Endodermal cell (in vitro differentiated cells): ENCODE measurements at regions not wholly inside any gene's neighbourhood (a gene's known extent, or its start where the extent isn't known, plus 50 kb on each side); places are given as distances from the start of the nearest gene placed in this dataset.

Experiments used
- DNase-seq: peaks from one replicate; pipeline ENCODE4 v3.0.0-alpha.2; 2017
- H3K27ac ChIP-seq: 2 replicates; pipeline ENCODE4 v1.5.1; 2013; ENCODE audit warnings: mild to moderate bottlenecking, low read depth, low read length, moderate library complexity
- H3K27me3 ChIP-seq: 2 replicates; pipeline ENCODE4 v1.6.1; 2013; ENCODE audit warnings: mild to moderate bottlenecking, low read length, moderate library complexity; ENCODE audit not compliant: insufficient read depth, control insufficient read depth, poor library complexity, severe bottlenecking
- H3K36me3 ChIP-seq: 2 replicates; pipeline ENCODE4 v1.7.0; 2013; ENCODE audit warnings: mild to moderate bottlenecking, low read length, moderate library complexity; ENCODE audit not compliant: control insufficient read depth, insufficient read depth
- H3K4me1 ChIP-seq: one replicate; pipeline ENCODE4 v1.7.0; 2013; ENCODE audit warnings: low read length; ENCODE audit not compliant: control insufficient read depth, insufficient read depth
- H3K4me3 ChIP-seq: 2 replicates; pipeline ENCODE4 v1.5.1; 2013; ENCODE audit warnings: mild to moderate bottlenecking, low read length, moderate library complexity
- H3K9ac ChIP-seq: 2 replicates; pipeline ENCODE4 v1.6.1; 2013; ENCODE audit warnings: mild to moderate bottlenecking, low read length, moderate library complexity; ENCODE audit not compliant: poor library complexity, severe bottlenecking; ENCODE audit errors: extremely low read depth
- H3K9me3 ChIP-seq: 2 replicates; pipeline ENCODE4 v1.6.1; 2013; ENCODE audit warnings: mild to moderate bottlenecking, low read length, moderate library complexity; ENCODE audit not compliant: control insufficient read depth
- H3K27ac Mint-ChIP-seq: 2 replicates; pipeline ENCODE4 v1.8.0; 2020; ENCODE audit warnings: mixed read lengths
- H3K27me3 Mint-ChIP-seq: 2 replicates; pipeline ENCODE4 v1.8.0; 2021; ENCODE audit warnings: mild to moderate bottlenecking, mixed read lengths; ENCODE audit not compliant: insufficient read depth
- H3K36me3 Mint-ChIP-seq: 2 replicates; pipeline ENCODE4 v1.8.0; 2020; ENCODE audit warnings: low read depth, mixed read lengths
- H3K4me1 Mint-ChIP-seq: 2 replicates; pipeline ENCODE4 v1.8.0; 2020; ENCODE audit warnings: mixed read lengths
- H3K4me3 Mint-ChIP-seq: 2 replicates; pipeline ENCODE4 v1.8.0; 2020; ENCODE audit warnings: mild to moderate bottlenecking, moderate library complexity, mixed read lengths
- H3K9me3 Mint-ChIP-seq: 2 replicates; pipeline ENCODE4 v1.8.0; 2020; ENCODE audit warnings: mild to moderate bottlenecking, mixed read lengths
- WGBS, 2 experiments: methylation state at CpG; one replicate each; pipeline versions ENCODE4 v1.1.5 to v1.1.7; 2013; ENCODE audit warnings: missing lambda C conversion rate in 2 of 2, mixed read lengths in 1 of 2; ENCODE audit not compliant: insufficient coverage in 1 of 2, insufficient read length in 1 of 2; 5-methylcytosine and 5-hydroxymethylcytosine counted together
- TF ChIP-seq, protein P1 (sequence below): fragments of 200-600 bp; sonication (generic); conservative IDR thresholded peaks from 2 replicates; pipeline ENCODE4 v1.5.0; 2021; ENCODE audit warnings: antibody characterized with exemption, mild to moderate bottlenecking

DNA sequence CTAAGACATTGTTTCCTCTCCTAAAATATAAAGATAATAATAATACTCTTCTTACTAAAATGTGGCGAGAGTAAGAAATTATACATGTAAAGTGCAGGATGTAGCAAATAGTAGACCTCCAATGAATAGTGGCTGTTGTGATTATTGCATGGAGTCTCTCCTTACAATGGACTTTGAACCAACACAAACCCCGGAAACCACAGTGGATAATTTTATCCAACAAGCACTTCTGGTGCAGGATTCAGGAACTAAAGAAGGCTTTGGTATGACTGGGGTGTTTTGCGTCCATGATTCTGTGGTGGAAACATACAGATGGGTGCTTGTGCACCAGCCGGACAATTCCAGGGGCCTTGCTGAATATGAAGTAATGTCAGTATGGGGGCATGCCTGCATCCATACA, 146.4 kb upstream of the UBASH3B start:
- Mint-ChIP-seq H3K36me3 (no peaks in the 10 kb centered on the region), H3K27me3 (peaks cover 42% of the 10 kb centered on the region), H3K27ac (no peak overlapping the region), H3K4me1 (peaks cover 4% of the 10 kb centered on the region), H3K4me3 (no peak overlapping the region), H3K9me3 (peaks cover 3% of the 10 kb centered on the region)
- H3K27ac ChIP-seq = no peak overlapping the region
- TF ChIP-seq, protein P1, sequence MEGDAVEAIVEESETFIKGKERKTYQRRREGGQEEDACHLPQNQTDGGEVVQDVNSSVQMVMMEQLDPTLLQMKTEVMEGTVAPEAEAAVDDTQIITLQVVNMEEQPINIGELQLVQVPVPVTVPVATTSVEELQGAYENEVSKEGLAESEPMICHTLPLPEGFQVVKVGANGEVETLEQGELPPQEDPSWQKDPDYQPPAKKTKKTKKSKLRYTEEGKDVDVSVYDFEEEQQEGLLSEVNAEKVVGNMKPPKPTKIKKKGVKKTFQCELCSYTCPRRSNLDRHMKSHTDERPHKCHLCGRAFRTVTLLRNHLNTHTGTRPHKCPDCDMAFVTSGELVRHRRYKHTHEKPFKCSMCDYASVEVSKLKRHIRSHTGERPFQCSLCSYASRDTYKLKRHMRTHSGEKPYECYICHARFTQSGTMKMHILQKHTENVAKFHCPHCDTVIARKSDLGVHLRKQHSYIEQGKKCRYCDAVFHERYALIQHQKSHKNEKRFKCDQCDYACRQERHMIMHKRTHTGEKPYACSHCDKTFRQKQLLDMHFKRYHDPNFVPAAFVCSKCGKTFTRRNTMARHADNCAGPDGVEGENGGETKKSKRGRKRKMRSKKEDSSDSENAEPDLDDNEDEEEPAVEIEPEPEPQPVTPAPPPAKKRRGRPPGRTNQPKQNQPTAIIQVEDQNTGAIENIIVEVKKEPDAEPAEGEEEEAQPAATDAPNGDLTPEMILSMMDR = no peak
- H3K36me3 ChIP-seq = no peaks in the 10 kb centered on the region
- DNase-seq = no peak
- no peak overlapping the region for H3K9ac ChIP-seq
- peaks cover 29% of the 10 kb centered on the region for H3K9me3 ChIP-seq
- WGBS, 2 experiments = 92 to 100% methylated on average over 1 to 4 of the region's 4 CpGs
- H3K27me3 ChIP-seq = peaks cover 60% of the 10 kb centered on the region
- H3K4me3 ChIP-seq = no peak overlapping the region
- no peaks in the 10 kb centered on the region for H3K4me1 ChIP-seq

DNA sequence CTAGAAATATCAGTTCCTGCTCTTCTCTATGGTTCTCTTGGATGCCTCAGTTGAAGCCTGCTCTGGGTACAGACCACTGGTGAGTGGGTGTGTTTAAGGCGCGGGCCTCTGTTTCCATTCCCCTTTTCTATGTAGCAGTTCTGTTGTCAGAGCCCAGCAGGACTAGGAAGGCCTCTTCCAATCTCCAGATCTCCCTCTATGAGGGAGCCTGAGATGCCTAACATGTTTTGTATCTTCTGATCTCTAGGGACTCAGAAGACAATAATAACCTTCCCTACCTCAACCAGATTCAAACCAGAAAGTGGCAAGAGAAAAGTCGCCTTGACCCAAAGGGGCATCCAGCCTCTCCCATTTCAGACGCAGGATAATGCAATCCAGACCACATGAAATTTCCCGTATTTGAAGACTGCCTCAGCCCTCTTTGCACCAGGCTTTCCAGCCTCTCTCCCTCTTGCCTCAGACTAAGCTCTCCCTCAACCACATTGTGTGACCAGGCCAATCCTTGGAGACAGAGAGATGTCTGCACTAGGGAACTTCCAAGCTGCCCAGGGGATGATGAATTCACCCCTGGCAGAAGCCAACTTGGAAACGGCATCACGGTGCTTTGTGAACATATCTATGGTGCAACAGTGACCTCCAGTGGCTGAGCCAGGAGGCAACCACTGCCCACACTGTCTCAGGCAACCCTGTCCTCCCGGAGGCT, 150.1 kb upstream of the UBASH3B start:
- peak; percentile 94 for DNase-seq
- Mint-ChIP-seq H3K4me1 (peaks cover 4% of the 10 kb centered on the region), H3K9me3 (peaks cover under 1% of the 10 kb centered on the region), H3K27ac (no peak overlapping the region), H3K27me3 (peaks cover 45% of the 10 kb centered on the region), H3K36me3 (no peaks in the 10 kb centered on the region), H3K4me3 (no peak overlapping the region)
- Histone ChIP-seq H3K4me3 (no peak overlapping the region), H3K4me1 (no peaks in the 10 kb centered on the region), H3K9me3 (no peaks in the 10 kb centered on the region), H3K27ac (no peak overlapping the region), H3K36me3 (no peaks in the 10 kb centered on the region), H3K27me3 (peaks cover 48% of the 10 kb centered on the region), H3K9ac (no peak overlapping the region)
- TF ChIP-seq, protein P1 = peak; percentile 91
- 60 to 100% methylated on average over 5 to 8 of the region's 8 CpGs for WGBS, 2 experiments

GRCh38 chr11:122494221-122494620, 161.3 kb upstream of the UBASH3B start:
- no peak overlapping the region for H3K4me3 Mint-ChIP-seq
- 85 to 92% methylated on average over 1 to 2 of the region's 2 CpGs for WGBS, 2 experiments
- no peaks in the 10 kb centered on the region for H3K4me1 Mint-ChIP-seq
- H3K36me3 Mint-ChIP-seq = no peaks in the 10 kb centered on the region
- no peaks in the 10 kb centered on the region for H3K9me3 Mint-ChIP-seq
- DNase-seq = no peak
- no peaks in the 10 kb centered on the region for H3K9me3 ChIP-seq
- no peaks in the 10 kb centered on the region for H3K27me3 ChIP-seq
- H3K27ac Mint-ChIP-seq = no peak overlapping the region
- H3K27me3 Mint-ChIP-seq = peaks cover 2% of the 10 kb centered on the region
- TF ChIP-seq, protein P1 = no peak
- no peaks in the 10 kb centered on the region for H3K36me3 ChIP-seq
- H3K9ac ChIP-seq = no peak overlapping the region
- H3K4me1 ChIP-seq = no peaks in the 10 kb centered on the region
- H3K4me3 ChIP-seq = no peak overlapping the region
- H3K27ac ChIP-seq = no peak overlapping the region
